Loucy (cell line): ENCODE measurements at regions not wholly inside any gene's neighbourhood (a gene's known extent, or its start where the extent isn't known, plus 50 kb on each side); places are given as distances from the start of the nearest gene placed in this dataset.

Experiments
- EZH2phosphoT487 ChIP-seq: fragments of 200-600 bp; IDR thresholded peaks from 2 replicates; pipeline ENCODE4 v1.6.1; 2018; ENCODE audit warnings: antibody characterized with exemption, mild to moderate bottlenecking, moderate library complexity, borderline replicate concordance
- TF ChIP-seq, protein P1 (sequence below): fragments of 200-600 bp; sonication (generic); conservative IDR thresholded peaks from 2 replicates; pipeline ENCODE4 v1.5.1; 2014; ENCODE audit warnings: mild to moderate bottlenecking, antibody characterized with exemption, low read length

DNA sequence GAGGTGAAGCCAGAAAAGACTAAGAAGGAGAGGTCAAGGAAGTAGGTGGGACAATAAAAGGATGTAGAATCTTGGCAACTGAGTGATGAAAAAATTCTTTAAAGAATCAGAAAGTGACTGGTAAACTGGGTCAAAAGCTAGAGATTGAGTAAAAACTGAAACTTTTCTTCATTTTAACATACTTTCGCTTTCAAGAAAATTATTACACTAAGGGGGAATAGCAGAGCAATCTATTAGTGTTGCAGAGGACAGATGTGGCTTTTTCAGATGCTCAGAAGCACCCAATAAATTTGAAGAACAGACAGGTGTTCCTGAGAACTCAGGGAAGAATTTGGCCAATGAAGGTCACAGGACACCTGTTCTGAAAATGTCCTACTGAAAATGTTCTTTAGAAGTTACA, 805.4 kb upstream of the ALCAM start:
- TF ChIP-seq, protein P1, sequence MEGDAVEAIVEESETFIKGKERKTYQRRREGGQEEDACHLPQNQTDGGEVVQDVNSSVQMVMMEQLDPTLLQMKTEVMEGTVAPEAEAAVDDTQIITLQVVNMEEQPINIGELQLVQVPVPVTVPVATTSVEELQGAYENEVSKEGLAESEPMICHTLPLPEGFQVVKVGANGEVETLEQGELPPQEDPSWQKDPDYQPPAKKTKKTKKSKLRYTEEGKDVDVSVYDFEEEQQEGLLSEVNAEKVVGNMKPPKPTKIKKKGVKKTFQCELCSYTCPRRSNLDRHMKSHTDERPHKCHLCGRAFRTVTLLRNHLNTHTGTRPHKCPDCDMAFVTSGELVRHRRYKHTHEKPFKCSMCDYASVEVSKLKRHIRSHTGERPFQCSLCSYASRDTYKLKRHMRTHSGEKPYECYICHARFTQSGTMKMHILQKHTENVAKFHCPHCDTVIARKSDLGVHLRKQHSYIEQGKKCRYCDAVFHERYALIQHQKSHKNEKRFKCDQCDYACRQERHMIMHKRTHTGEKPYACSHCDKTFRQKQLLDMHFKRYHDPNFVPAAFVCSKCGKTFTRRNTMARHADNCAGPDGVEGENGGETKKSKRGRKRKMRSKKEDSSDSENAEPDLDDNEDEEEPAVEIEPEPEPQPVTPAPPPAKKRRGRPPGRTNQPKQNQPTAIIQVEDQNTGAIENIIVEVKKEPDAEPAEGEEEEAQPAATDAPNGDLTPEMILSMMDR: no peak
- no peak for TF ChIP-seq EZH2phosphoT487
